ENCODE measurements at regions not wholly inside any gene's neighbourhood (a gene's known extent, or its start where the extent isn't known, plus 50 kb on each side); places are given as distances from the start of the nearest gene placed in this dataset.

GRCh38 chrX:26334232-26334631 lies 118.3 kb downstream of the MAGEB5 start:
- no peak for DNase-seq

GRCh38 chrX:26328608-26329319 lies 112.8 kb downstream of the MAGEB5 start:
- no peak for DNase-seq

GRCh38 chrX:26309262-26309661 lies 93.3 kb downstream of the MAGEB5 start:
- DNase-seq, result no peak

- DNase-seq, result no peak
These were observed 79.5 kb downstream of the MAGEB5 start for GRCh38 chrX:26295425-26295824.

- no peak for DNase-seq
These were observed 70.9 kb downstream of the MAGEB5 start for GRCh38 chrX:26286836-26287235.

Measured in inflammatory macrophage treated with lipopolysaccharide for 1 hour (primary cell).